Activated B cell treated with CpG ODN at 0.5 μM for 24 hours (primary cell): ENCODE measurements at regions not wholly inside any gene's neighbourhood (a gene's known extent, or its start where the extent isn't known, plus 50 kb on each side); places are given as distances from the start of the nearest gene placed in this dataset.

Source experiments
- ATAC-seq: fragments of 200-7000 bp; cut with Tn5 transposase; one replicate; pipeline ENCODE4 v1.10.0; 2021; ENCODE audit warnings: low read depth, mild to moderate bottlenecking, moderate library complexity
- CTCF ChIA-PET: fragments of 350-600 bp; sonication (Branson Sonifier 250); formaldehyde crosslinking; loops from one replicate; lab custom pipeline; 2021; ENCODE audit warnings: antibody characterized with exemption; lab: Charles Lee
- POLR2A ChIA-PET: fragments of 350-600 bp; sonication (Branson Sonifier 250); formaldehyde crosslinking; loops from one replicate; lab custom pipeline; 2021; ENCODE audit warnings: antibody characterized with exemption; lab: Charles Lee
- DNase-seq: peaks from one replicate; pipeline ENCODE4 v3.0.0; 2022
- H3K27ac Mint-ChIP-seq: one replicate; pipeline ENCODE4 v1.8.0; 2020; ENCODE audit warnings: mixed read lengths
- H3K27me3 Mint-ChIP-seq: one replicate; pipeline ENCODE4 v1.8.0; 2021; ENCODE audit warnings: mixed read lengths
- H3K36me3 Mint-ChIP-seq: one replicate; pipeline ENCODE4 v1.8.0; 2021; ENCODE audit warnings: low read depth, mixed read lengths
- H3K4me1 Mint-ChIP-seq: one replicate; pipeline ENCODE4 v1.8.0; 2021; ENCODE audit warnings: mixed read lengths
- H3K4me3 Mint-ChIP-seq: one replicate; pipeline ENCODE4 v1.8.0; 2020; ENCODE audit warnings: mild to moderate bottlenecking, mixed read lengths
- H3K9me3 Mint-ChIP-seq: one replicate; pipeline ENCODE4 v1.8.0; 2020; ENCODE audit warnings: mixed read lengths
- CTCF ChIP-seq: fragments of 200-600 bp; IDR thresholded peaks from one replicate; pipeline ENCODE4 v1.8.0; 2022; ENCODE audit warnings: antibody characterized with exemption, mild to moderate bottlenecking
- intact Hi-C: fragments of 100-400 bp; cut with micrococcal nuclease; formaldehyde crosslinking; loops from one replicate; pipeline ENCODE4 v1.15.1; 2024

- no peak overlapping the region for H3K4me3 Mint-ChIP-seq
- CTCF ChIA-PET = no interaction called here
- intact Hi-C loops = no loop called here
- ATAC-seq (no peak), DNase-seq (no peak)
- peaks cover 4% of the 10 kb centered on the region for H3K9me3 Mint-ChIP-seq
- no peak for TF ChIP-seq CTCF
- no peaks in the 10 kb centered on the region for H3K27me3 Mint-ChIP-seq
- POLR2A ChIA-PET = no interaction called here
- no peak overlapping the region for H3K27ac Mint-ChIP-seq
- no peaks in the 10 kb centered on the region for H3K4me1 Mint-ChIP-seq
- no peaks in the 10 kb centered on the region for H3K36me3 Mint-ChIP-seq
Measured at GRCh38 chr7:138245682-138246081, 169.4 kb downstream of the AKR1D1 start.

- no peak for TF ChIP-seq CTCF
- H3K27ac Mint-ChIP-seq = no peak overlapping the region
- DNase-seq (no peak), ATAC-seq (no peak)
- no peak overlapping the region for H3K4me3 Mint-ChIP-seq
- CTCF ChIA-PET = no interaction called here
- H3K27me3 Mint-ChIP-seq = no peaks in the 10 kb centered on the region
- POLR2A ChIA-PET = no interaction called here
- H3K9me3 Mint-ChIP-seq = peaks cover 4% of the 10 kb centered on the region
- H3K4me1 Mint-ChIP-seq = no peaks in the 10 kb centered on the region
- intact Hi-C loops = no loop called here
- no peaks in the 10 kb centered on the region for H3K36me3 Mint-ChIP-seq
Measured at GRCh38 chr7:138246428-138246827, 170.2 kb downstream of the AKR1D1 start.

GRCh38 chr7:138247081-138247480 lies 170.8 kb downstream of the AKR1D1 start:
- H3K36me3 Mint-ChIP-seq = no peaks in the 10 kb centered on the region
- DNase-seq (no peak), ATAC-seq (no peak)
- H3K4me3 Mint-ChIP-seq = no peak overlapping the region
- H3K27me3 Mint-ChIP-seq = no peaks in the 10 kb centered on the region
- ChIA-PET POLR2A (no interaction called here), CTCF (interaction anchor here (1.4 kb wide), 1 partner anchor 20 kb away, joined by 3 read pairs; no protein-coding TSS in a partner anchor)
- intact Hi-C loops = no loop called here
- H3K27ac Mint-ChIP-seq = no peak overlapping the region
- H3K4me1 Mint-ChIP-seq = no peaks in the 10 kb centered on the region
- peaks cover 4% of the 10 kb centered on the region for H3K9me3 Mint-ChIP-seq
- no peak for TF ChIP-seq CTCF

- H3K27ac Mint-ChIP-seq = no peak overlapping the region
- intact Hi-C loops = no loop called here
- POLR2A ChIA-PET = no interaction called here
- DNase-seq = no peak
- CTCF ChIA-PET = interaction anchor here (1.4 kb wide), 1 partner anchor 21 kb away, joined by 3 read pairs; no protein-coding TSS in a partner anchor
- no peaks in the 10 kb centered on the region for H3K27me3 Mint-ChIP-seq
- H3K4me3 Mint-ChIP-seq = no peak overlapping the region
- no peak for TF ChIP-seq CTCF
- H3K4me1 Mint-ChIP-seq = no peaks in the 10 kb centered on the region
- H3K36me3 Mint-ChIP-seq = no peaks in the 10 kb centered on the region
- H3K9me3 Mint-ChIP-seq = peaks cover 4% of the 10 kb centered on the region
- ATAC-seq = no peak
Measured at GRCh38 chr7:138247568-138248333, 171.5 kb downstream of the AKR1D1 start.

- intact Hi-C loops = no loop called here
- H3K4me3 Mint-ChIP-seq = no peak overlapping the region
- H3K27ac Mint-ChIP-seq = no peak overlapping the region
Measured at GRCh38 chr7:138248609-138249008, 172.3 kb downstream of the AKR1D1 start.

More at GRCh38 chr7:138248609-138249008, 172.3 kb downstream of the AKR1D1 start:
- ChIA-PET POLR2A (no interaction called here), CTCF (no interaction called here)
- DNase-seq (no peak), ATAC-seq (no peak)
- Mint-ChIP-seq H3K27me3 (no peaks in the 10 kb centered on the region), H3K9me3 (peaks cover 4% of the 10 kb centered on the region), H3K4me1 (no peaks in the 10 kb centered on the region), H3K36me3 (no peaks in the 10 kb centered on the region)
- no peak for TF ChIP-seq CTCF
